H1 (cell line): ENCODE measurements at regions not wholly inside any gene's neighbourhood (a gene's known extent, or its start where the extent isn't known, plus 50 kb on each side); places are given as distances from the start of the nearest gene placed in this dataset.

Experiments
- CTCF ChIA-PET: fragments of 300-600 bp; sonication (Branson Sonifier 250); formaldehyde crosslinking; loops from one replicate; lab custom pipeline; 2021; ENCODE audit not compliant: partially characterized antibody; lab: Charles Lee
- POLR2A ChIA-PET: fragments of 300-600 bp; sonication (Branson Sonifier 250); formaldehyde crosslinking; loops from one replicate; lab custom pipeline; 2021; ENCODE audit warnings: inconsistent platforms; ENCODE audit not compliant: partially characterized antibody; lab: Charles Lee
- DNase-seq, 2 experiments: peaks; one replicate each; pipeline versions ENCODE4 v3.0.0 to v3.0.0-alpha.2; 2010 to 2022; ENCODE audit warnings: low spot score in 2 of 2, low read depth in 1 of 2, mixed read lengths in 1 of 2
- FAIRE-seq: peaks from 2 replicates; lab custom pipeline; 2011; peaks lifted over from hg19 to GRCh38; lab: Jason Lieb, UNC
- H2AFZ ChIP-seq: 2 replicates; pipeline ENCODE4 v1.8.1; 2012; ENCODE audit warnings: low read length, inconsistent platforms
- H2AK5ac ChIP-seq: 2 replicates; pipeline ENCODE4 v1.6.1; 2013; ENCODE audit warnings: low read depth, low read length
- H2BK120ac ChIP-seq: replicated peaks from 2 replicates; pipeline ENCODE3; 2013; ENCODE audit warnings: low read depth, low read length, inconsistent platforms
- H2BK12ac ChIP-seq: 2 replicates; pipeline ENCODE4 v1.6.1; 2013; ENCODE audit warnings: low read depth, low read length
- H2BK15ac ChIP-seq: 2 replicates; pipeline ENCODE4 v1.6.1; 2013; ENCODE audit warnings: low read length
- H2BK20ac ChIP-seq: 2 replicates; pipeline ENCODE4 v1.6.1; 2013; ENCODE audit warnings: low read length
- H2BK5ac ChIP-seq: 2 replicates; pipeline ENCODE4 v1.6.1; 2013; ENCODE audit warnings: low read depth, low read length
- H3K14ac ChIP-seq: 2 replicates; pipeline ENCODE4 v1.6.1; 2013; ENCODE audit warnings: inconsistent platforms; ENCODE audit not compliant: insufficient read length
- H3K18ac ChIP-seq: 2 replicates; pipeline ENCODE4 v1.6.1; 2013; ENCODE audit warnings: low read length; ENCODE audit errors: extremely low read depth
- H3K23ac ChIP-seq: 2 replicates; pipeline ENCODE4 v1.6.1; 2013; ENCODE audit warnings: inconsistent platforms; ENCODE audit not compliant: insufficient read length
- H3K23me2 ChIP-seq: 2 replicates; pipeline ENCODE4 v1.6.1; 2013; ENCODE audit warnings: low read depth, low read length
- H3K27ac ChIP-seq: 2 replicates; pipeline ENCODE4 v1.6.1; 2011; ENCODE audit warnings: low read depth, low read length, inconsistent platforms
- H3K27me3 ChIP-seq, 4 experiments: replicated peaks in 1 of 4; 1 replicate in 1 of 4; 2 replicates in 3 of 4; pipeline versions ENCODE4 v1.6.1 to v1.8.1; 2011 to 2013; ENCODE audit warnings: low read length in 3 of 4, mild to moderate bottlenecking in 3 of 4, inconsistent platforms in 2 of 4, mixed read lengths in 2 of 4, moderate library complexity in 1 of 4; ENCODE audit not compliant: control insufficient read depth in 3 of 4, insufficient read depth in 3 of 4; ENCODE audit errors: extremely low read depth in 1 of 4
- H3K36me3 ChIP-seq, 4 experiments: 2 replicates each; pipeline versions ENCODE4 v1.6.1 to v1.8.1; 2011 to 2013; ENCODE audit warnings: mild to moderate bottlenecking in 4 of 4, low read length in 3 of 4, moderate library complexity in 2 of 4, control low read depth in 1 of 4, inconsistent platforms in 1 of 4; ENCODE audit not compliant: insufficient read depth in 4 of 4, control insufficient read depth in 2 of 4
- H3K4ac ChIP-seq: replicated peaks from 2 replicates; pipeline ENCODE3; 2013; ENCODE audit warnings: low read length, low read depth, mixed read lengths, inconsistent platforms; ENCODE audit not compliant: insufficient read length
- H3K4me1 ChIP-seq, 4 experiments: replicated peaks in 1 of 4; 1 replicate in 1 of 4; 2 replicates in 3 of 4; pipeline versions ENCODE4 v1.6.1 to v1.8.1; 2011 to 2013; ENCODE audit warnings: low read length in 3 of 4, inconsistent platforms in 2 of 4, mixed read lengths in 1 of 4; ENCODE audit not compliant: insufficient read depth in 4 of 4, control insufficient read depth in 3 of 4
- H3K4me2 ChIP-seq, 2 experiments: 2 replicates each; pipeline versions ENCODE4 v1.6.1 to v1.8.1; 2011 to 2013; ENCODE audit warnings: low read depth in 2 of 2, low read length in 2 of 2, control low read depth in 1 of 2, inconsistent platforms in 1 of 2, mild to moderate bottlenecking in 1 of 2; ENCODE audit not compliant: insufficient read depth in 1 of 2
- H3K4me3 ChIP-seq, 4 experiments: fragments of 200-600, 300-600 bp in 1 of 4; sonication (generic), shearing (Covaris generic), sonication (Bioruptor Twin) in 1 of 4; 2 replicates each; pipeline versions ENCODE4 v1.5.1 to v1.8.1; 2011 to 2016; ENCODE audit warnings: low read length in 4 of 4, low read depth in 3 of 4, control low read depth in 2 of 4, inconsistent platforms in 2 of 4, mild to moderate bottlenecking in 2 of 4, mixed read lengths in 1 of 4, moderate library complexity in 1 of 4; ENCODE audit not compliant: insufficient read depth in 2 of 4; ENCODE audit errors: extremely low read depth in 1 of 4
- H3K56ac ChIP-seq: replicated peaks from 2 replicates; pipeline ENCODE3; 2013; ENCODE audit warnings: low read depth, mild to moderate bottlenecking, mixed read lengths, low read length, inconsistent platforms; ENCODE audit not compliant: insufficient read length
- H3K79me1 ChIP-seq: 2 replicates; pipeline ENCODE4 v1.6.1; 2013; ENCODE audit warnings: low read depth, low read length, control low read depth
- H3K79me2 ChIP-seq, 2 experiments: 2 replicates each; pipeline versions ENCODE4 v1.6.1 to v1.8.1; 2012 to 2013; ENCODE audit warnings: low read length in 2 of 2, mild to moderate bottlenecking in 2 of 2, inconsistent platforms in 1 of 2; ENCODE audit not compliant: insufficient read depth in 2 of 2, control insufficient read depth in 1 of 2
- H3K9ac ChIP-seq, 4 experiments: replicated peaks in 1 of 4; 1 replicate in 1 of 4; 2 replicates in 3 of 4; pipeline versions ENCODE4 v1.6.1 to v1.8.1; 2011 to 2013; ENCODE audit warnings: low read depth in 3 of 4, low read length in 3 of 4, control low read depth in 2 of 4, mild to moderate bottlenecking in 2 of 4, moderate library complexity in 2 of 4, inconsistent platforms in 1 of 4; ENCODE audit errors: extremely low read depth in 1 of 4
- H3K9me3 ChIP-seq, 2 experiments: 2 replicates each; pipeline versions ENCODE4 v1.6.1 to v1.8.1; 2012 to 2013; ENCODE audit warnings: mild to moderate bottlenecking in 2 of 2, moderate library complexity in 2 of 2, control low read depth in 1 of 2, inconsistent platforms in 1 of 2, low read depth in 1 of 2, low read length in 1 of 2, mixed read lengths in 1 of 2; ENCODE audit not compliant: insufficient read depth in 2 of 2
- H4K20me1 ChIP-seq, 2 experiments: replicated peaks in 1 of 2; 2 replicates each; pipeline versions ENCODE3 to v1.8.1; 2011 to 2013; ENCODE audit warnings: inconsistent platforms in 2 of 2, low read length in 2 of 2, mild to moderate bottlenecking in 1 of 2; ENCODE audit not compliant: insufficient read depth in 2 of 2, control insufficient read depth in 1 of 2
- H4K5ac ChIP-seq: 2 replicates; pipeline ENCODE4 v1.6.1; 2013; ENCODE audit warnings: low read length, low read depth, mixed read lengths, inconsistent platforms; ENCODE audit not compliant: insufficient read length
- H4K8ac ChIP-seq: 2 replicates; pipeline ENCODE4 v1.8.0; 2013; ENCODE audit warnings: mild to moderate bottlenecking, moderate library complexity, low read length, inconsistent platforms; ENCODE audit not compliant: insufficient read depth; ENCODE audit errors: extremely low read depth
- H4K91ac ChIP-seq: replicated peaks from 2 replicates; pipeline ENCODE3; 2013; ENCODE audit warnings: low read length, mixed read lengths, inconsistent platforms; ENCODE audit not compliant: insufficient read length
- ATF2 ChIP-seq: IDR thresholded peaks from 2 replicates; pipeline ENCODE4 v1.6.1; 2012; ENCODE audit warnings: low read length, inconsistent platforms
- JUND ChIP-seq: IDR thresholded peaks from 2 replicates; pipeline ENCODE4 v1.6.1; 2011; ENCODE audit warnings: mild to moderate bottlenecking, improper control_type of control experiment, low read length
- KDM1A ChIP-seq: fragments of 200-600, 300-600 bp; sonication (generic); IDR thresholded peaks from 2 replicates; pipeline ENCODE4 v1.7.1; 2016; ENCODE audit warnings: mild to moderate bottlenecking, low read length, borderline replicate concordance
- RAD21 ChIP-seq, 2 experiments: IDR thresholded peaks in 1 of 2; conservative IDR thresholded peaks in 1 of 2; 2 replicates each; pipeline ENCODE4 v1.6.1; 2011; ENCODE audit warnings: low read depth in 2 of 2, low read length in 2 of 2, improper control_type of control experiment in 1 of 2, inconsistent platforms in 1 of 2, mild to moderate bottlenecking in 1 of 2, moderate library complexity in 1 of 2
- SAP30 ChIP-seq: fragments of 300-600 bp; sonication (generic); IDR thresholded peaks from 2 replicates; pipeline ENCODE4 v1.7.1; 2012; ENCODE audit warnings: low read length, moderate library complexity, mild to moderate bottlenecking, inconsistent platforms; ENCODE audit not compliant: insufficient read depth, insufficient replicate concordance
- SIRT6 ChIP-seq: IDR thresholded peaks from one replicate; pipeline ENCODE4 v1.7.1; 2012; ENCODE audit warnings: low read length, inconsistent platforms
- USF2 ChIP-seq: IDR thresholded peaks from 2 replicates; pipeline ENCODE4 v1.6.1; 2011; ENCODE audit warnings: low read length, improper control_type of control experiment
- WGBS, 2 experiments: shearing (Covaris generic) in 1 of 2; methylation state at CpG; one replicate each; pipeline versions ENCODE4 v1.1.6 to v1.1.7; 2013 to 2015; ENCODE audit warnings: low lambda C conversion rate in 2 of 2, mixed read lengths in 2 of 2, inconsistent platforms in 1 of 2, low coverage in 1 of 2, missing lambda C conversion rate in 1 of 2; ENCODE audit not compliant: insufficient replicate concordance in 2 of 2, insufficient coverage in 1 of 2, insufficient read length in 1 of 2; ENCODE audit errors: extremely low coverage in 1 of 2, missing lambda C conversion rate in 1 of 2; 5-methylcytosine and 5-hydroxymethylcytosine counted together

- Histone ChIP-seq H3K9ac (no peak overlapping the region), H3K23me2 (no peaks in the 10 kb centered on the region), H3K9me3 (no peaks in the 10 kb centered on the region; a peak in 1 of 4 replicates), H3K79me1 (no peaks in the 10 kb centered on the region), H2AFZ (no peak overlapping the region), H3K18ac (no peak overlapping the region), H4K8ac (no peak overlapping the region), H3K27me3 (no peaks in the 10 kb centered on the region), H2BK15ac (no peak overlapping the region), H2BK12ac (no peak overlapping the region), H3K23ac (no peak overlapping the region), H3K56ac (no peak overlapping the region), H3K4ac (no peak overlapping the region), H4K20me1 (no peaks in the 10 kb centered on the region), H2AK5ac (no peak overlapping the region), H2BK20ac (no peak overlapping the region), H2BK120ac (no peak overlapping the region), H3K4me1 (no peaks in the 10 kb centered on the region), H3K4me2 (no peak overlapping the region), H3K79me2 (no peaks in the 10 kb centered on the region), H4K5ac (no peak overlapping the region), H3K4me3 (no peak overlapping the region), H3K14ac (no peak overlapping the region), H4K91ac (no peak overlapping the region), H3K36me3 (no peaks in the 10 kb centered on the region), H3K27ac (no peak overlapping the region), H2BK5ac (no peak overlapping the region)
- DNase-seq (no peak), FAIRE-seq (no peak)
- POLR2A ChIA-PET, result no interaction called here
- 86% methylated on average over 2 of the region's 2 CpGs; no CpG with 5 or more reads in 1 of the 2 experiments for WGBS, 2 experiments
- CTCF ChIA-PET, result interaction anchor here (1.0 to 2.3 kb wide), 4 partner anchors 10 to 14 kb away, joined by 3 to 8 read pairs (median 4); no protein-coding TSS in a partner anchor
- TF ChIP-seq KDM1A (no peak), ATF2 (no peak), SIRT6 (no peak), JUND (no peak), RAD21 (IDR thresholded peaks at IDR 0.05 in 1 of 2, conservative IDR thresholded peaks at IDR 0.05 in 1 of 2; ENCODE audit: low read depth in 2 of 2, low read length in 2 of 2) (no peak), SAP30 (no peak), USF2 (no peak)
Observed at GRCh38 chr2:138943470-138943869, 163.3 kb upstream of the NXPH2 start.
